ENCODE measurements at regions not wholly inside any gene's neighbourhood (a gene's known extent, or its start where the extent isn't known, plus 50 kb on each side); places are given as distances from the start of the nearest gene placed in this dataset.

DNA sequence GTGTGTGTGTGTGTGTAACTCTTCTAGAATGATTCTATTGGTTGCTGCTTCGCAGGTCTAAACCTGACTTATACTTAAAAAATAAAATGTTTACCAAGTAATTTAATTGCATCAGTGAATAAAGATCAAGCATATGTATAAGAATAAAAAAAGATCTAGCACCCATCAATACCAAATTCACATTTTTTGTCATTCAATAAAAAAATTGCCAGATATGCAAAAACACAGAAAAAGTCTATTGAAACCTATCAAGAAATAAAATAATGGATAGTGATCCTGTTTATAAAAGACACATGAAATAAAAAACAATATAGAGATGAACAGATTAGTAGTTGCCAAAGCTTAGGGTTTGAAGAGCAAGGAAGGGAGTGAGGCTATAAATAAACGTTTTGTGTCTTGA is 2095.0 kb upstream of the ACO1 start:
- TF ChIP-seq, protein P1, sequence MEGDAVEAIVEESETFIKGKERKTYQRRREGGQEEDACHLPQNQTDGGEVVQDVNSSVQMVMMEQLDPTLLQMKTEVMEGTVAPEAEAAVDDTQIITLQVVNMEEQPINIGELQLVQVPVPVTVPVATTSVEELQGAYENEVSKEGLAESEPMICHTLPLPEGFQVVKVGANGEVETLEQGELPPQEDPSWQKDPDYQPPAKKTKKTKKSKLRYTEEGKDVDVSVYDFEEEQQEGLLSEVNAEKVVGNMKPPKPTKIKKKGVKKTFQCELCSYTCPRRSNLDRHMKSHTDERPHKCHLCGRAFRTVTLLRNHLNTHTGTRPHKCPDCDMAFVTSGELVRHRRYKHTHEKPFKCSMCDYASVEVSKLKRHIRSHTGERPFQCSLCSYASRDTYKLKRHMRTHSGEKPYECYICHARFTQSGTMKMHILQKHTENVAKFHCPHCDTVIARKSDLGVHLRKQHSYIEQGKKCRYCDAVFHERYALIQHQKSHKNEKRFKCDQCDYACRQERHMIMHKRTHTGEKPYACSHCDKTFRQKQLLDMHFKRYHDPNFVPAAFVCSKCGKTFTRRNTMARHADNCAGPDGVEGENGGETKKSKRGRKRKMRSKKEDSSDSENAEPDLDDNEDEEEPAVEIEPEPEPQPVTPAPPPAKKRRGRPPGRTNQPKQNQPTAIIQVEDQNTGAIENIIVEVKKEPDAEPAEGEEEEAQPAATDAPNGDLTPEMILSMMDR (conservative IDR thresholded peaks at IDR 0.05): no peak
- TF ChIP-seq EZH2 (IDR thresholded peaks at IDR 0.05; ENCODE audit: low read depth): no peak

Data from PC-9 (cell line).